SKM-1 treated with dmso at 0.1 percent for 144 hours (cell line): ENCODE measurements at regions not wholly inside any gene's neighbourhood (a gene's known extent, or its start where the extent isn't known, plus 50 kb on each side); places are given as distances from the start of the nearest gene placed in this dataset.
"Not testable (repeated sequence)": the region's sequence is repeated elsewhere in the genome, so short reads cannot be mapped to it uniquely, and the experiment has no call there.

Source experiments
- DNase-seq: peaks from one replicate; lab custom pipeline; 2025; ENCODE audit not compliant: unreplicated experiment; lab: John Stamatoyannopoulos, UW

- no peak for DNase-seq
Measured at GRCh38 chr1:185474440-185475149, 157.6 kb upstream of the IVNS1ABP start.

GRCh38 chr1:185473186-185473585, 156.1 kb upstream of the IVNS1ABP start:
- no peak for DNase-seq

GRCh38 chr1:185468626-185469025, 151.6 kb upstream of the IVNS1ABP start:
- no peak for DNase-seq

- no peak for DNase-seq
Measured at GRCh38 chr1:185467122-185467521, 150.1 kb upstream of the IVNS1ABP start.

GRCh38 chr1:185464777-185465176, 147.7 kb upstream of the IVNS1ABP start:
- DNase-seq = no peak

GRCh38 chr1:185463433-185463832, 146.4 kb upstream of the IVNS1ABP start:
- no peak for DNase-seq

GRCh38 chr1:185463011-185463410, 146.0 kb upstream of the IVNS1ABP start:
- DNase-seq = no peak

- not testable (repeated sequence) for DNase-seq
Measured at GRCh38 chr1:185460723-185461122, 143.7 kb upstream of the IVNS1ABP start.

GRCh38 chr1:185459141-185459540, 142.1 kb upstream of the IVNS1ABP start:
- no peak for DNase-seq

GRCh38 chr1:185458670-185459069, 141.6 kb upstream of the IVNS1ABP start:
- no peak for DNase-seq

- no peak for DNase-seq
Measured at GRCh38 chr1:185453496-185454192, 136.6 kb upstream of the IVNS1ABP start.

GRCh38 chr1:185450917-185451316, 133.9 kb upstream of the IVNS1ABP start:
- no peak for DNase-seq

- no peak for DNase-seq
Measured at GRCh38 chr1:185450060-185450788, 133.2 kb upstream of the IVNS1ABP start.

- DNase-seq = no peak
Measured at GRCh38 chr1:185449378-185450059, 132.5 kb upstream of the IVNS1ABP start.

- no peak for DNase-seq
Measured at GRCh38 chr1:185448591-185449186, 131.6 kb upstream of the IVNS1ABP start.

GRCh38 chr1:185446131-185446530, 129.1 kb upstream of the IVNS1ABP start:
- DNase-seq = no peak

GRCh38 chr1:185445594-185445993, 128.6 kb upstream of the IVNS1ABP start:
- DNase-seq = no peak

GRCh38 chr1:185444676-185445075, 127.6 kb upstream of the IVNS1ABP start:
- DNase-seq = no peak

- no peak for DNase-seq
Measured at GRCh38 chr1:185442050-185442449, 125.0 kb upstream of the IVNS1ABP start.

GRCh38 chr1:185441605-185442004, 124.6 kb upstream of the IVNS1ABP start:
- DNase-seq = no peak

GRCh38 chr1:185440877-185441276, 123.8 kb upstream of the IVNS1ABP start:
- DNase-seq = no peak
